A549 (cell line): ENCODE measurements at regions not wholly inside any gene's neighbourhood (a gene's known extent, or its start where the extent isn't known, plus 50 kb on each side); places are given as distances from the start of the nearest gene placed in this dataset.

Experiments
- BHLHE40 ChIP-seq: IDR thresholded peaks from 2 replicates; pipeline ENCODE4 v1.6.1; 2012; ENCODE audit warnings: low read depth, low read length, inconsistent platforms
- EHF ChIP-seq: fragments of 250-450 bp; sonication (Bioruptor Pico); IDR thresholded peaks from 2 replicates; pipeline ENCODE4 v1.5.0; 2020; ENCODE audit warnings: mild to moderate bottlenecking
- EP300 ChIP-seq, 2 experiments: fragments of >200 bp; sonication (Bioruptor Twin); formaldehyde crosslinking; IDR thresholded peaks; 2 replicates in 1 of 2; 3 replicates in 1 of 2; pipeline ENCODE4 v1.6.1; 2016 to 2017
- HDAC2 ChIP-seq: fragments of 200-600 bp; sonication (generic); IDR thresholded peaks from 2 replicates; pipeline ENCODE4 v1.6.1; 2016
- JUNB ChIP-seq: fragments of >200 bp; sonication (Bioruptor Twin); formaldehyde crosslinking; IDR thresholded peaks from 2 replicates; pipeline ENCODE4 v1.6.1; 2016
- KDM1A ChIP-seq: fragments of 200-600 bp; sonication (generic); IDR thresholded peaks from 2 replicates; pipeline ENCODE4 v1.6.1; 2016; ENCODE audit warnings: low read depth, mild to moderate bottlenecking
- NR3C1 ChIP-seq: fragments of >200 bp; sonication (Bioruptor Twin); formaldehyde crosslinking; IDR thresholded peaks from 3 replicates; pipeline ENCODE4 v1.6.1; 2017
- POLR2A ChIP-seq: IDR thresholded peaks from 2 replicates; pipeline ENCODE4 v1.6.1; 2012; ENCODE audit warnings: mild to moderate bottlenecking, low read length
- POLR2AphosphoS2 ChIP-seq: conservative IDR thresholded peaks from 2 replicates; pipeline ENCODE4 v1.6.1; 2012; ENCODE audit warnings: low read length, improper control_type of control experiment, inconsistent platforms
- RAD21 ChIP-seq, 2 experiments: fragments of >200 bp in 1 of 2; sonication (Bioruptor Twin) in 1 of 2; formaldehyde crosslinking in 1 of 2; IDR thresholded peaks in 1 of 2; conservative IDR thresholded peaks in 1 of 2; 2 replicates in 1 of 2; 3 replicates in 1 of 2; pipeline ENCODE4 v1.6.1; 2012 to 2018; ENCODE audit warnings: inconsistent platforms in 1 of 2
- TF ChIP-seq, protein P1 (sequence below): fragments of >200 bp; sonication (Bioruptor Twin); formaldehyde crosslinking; IDR thresholded peaks from 3 replicates; pipeline ENCODE4 v1.5.1; 2016
- TF ChIP-seq, protein P2 (sequence below): fragments of 250-450 bp; sonication (Bioruptor Pico); IDR thresholded peaks from 2 replicates; pipeline ENCODE4 v1.5.0; 2021; ENCODE audit warnings: mild to moderate bottlenecking, moderate library complexity, borderline replicate concordance
- TF ChIP-seq, protein P3 (sequence below): fragments of 200-600 bp; sonication (generic); IDR thresholded peaks from 2 replicates; pipeline ENCODE4 v1.6.1; 2016; ENCODE audit warnings: antibody characterized with exemption, mild to moderate bottlenecking, moderate library complexity

DNA sequence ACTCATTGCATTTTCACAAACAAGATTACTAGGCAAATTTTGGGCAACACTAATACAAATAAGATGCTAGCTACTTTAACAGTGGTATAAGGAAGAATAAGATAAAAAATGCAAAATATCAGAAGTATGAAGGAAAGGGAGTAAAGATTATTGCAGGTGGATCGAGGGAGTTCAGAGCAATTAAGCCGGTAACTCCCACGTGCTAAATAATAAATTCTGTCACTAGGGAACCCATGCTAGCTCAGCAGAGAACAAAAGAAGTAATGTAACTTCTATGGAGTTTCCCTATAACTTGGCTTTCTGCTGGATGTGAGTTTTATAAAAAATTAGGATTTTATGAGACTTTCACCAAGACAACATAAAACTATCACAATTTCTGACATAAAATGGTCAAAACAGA, 470.5 kb upstream of the RGS18 start:
- TF ChIP-seq EP300 (IDR thresholded peaks at IDR 0.05) (no peak), KDM1A (no peak), HDAC2 (no peak), JUNB (no peak), BHLHE40 (no peak), EHF (CRISPR knock-in tag) (no peak), POLR2A (no peak), NR3C1 (no peak), POLR2AphosphoS2 (no peak), RAD21 (conservative IDR thresholded peaks at IDR 0.05 in 1 of 2, IDR thresholded peaks at IDR 0.05 in 1 of 2) (no peak)
- TF ChIP-seq, protein P1, sequence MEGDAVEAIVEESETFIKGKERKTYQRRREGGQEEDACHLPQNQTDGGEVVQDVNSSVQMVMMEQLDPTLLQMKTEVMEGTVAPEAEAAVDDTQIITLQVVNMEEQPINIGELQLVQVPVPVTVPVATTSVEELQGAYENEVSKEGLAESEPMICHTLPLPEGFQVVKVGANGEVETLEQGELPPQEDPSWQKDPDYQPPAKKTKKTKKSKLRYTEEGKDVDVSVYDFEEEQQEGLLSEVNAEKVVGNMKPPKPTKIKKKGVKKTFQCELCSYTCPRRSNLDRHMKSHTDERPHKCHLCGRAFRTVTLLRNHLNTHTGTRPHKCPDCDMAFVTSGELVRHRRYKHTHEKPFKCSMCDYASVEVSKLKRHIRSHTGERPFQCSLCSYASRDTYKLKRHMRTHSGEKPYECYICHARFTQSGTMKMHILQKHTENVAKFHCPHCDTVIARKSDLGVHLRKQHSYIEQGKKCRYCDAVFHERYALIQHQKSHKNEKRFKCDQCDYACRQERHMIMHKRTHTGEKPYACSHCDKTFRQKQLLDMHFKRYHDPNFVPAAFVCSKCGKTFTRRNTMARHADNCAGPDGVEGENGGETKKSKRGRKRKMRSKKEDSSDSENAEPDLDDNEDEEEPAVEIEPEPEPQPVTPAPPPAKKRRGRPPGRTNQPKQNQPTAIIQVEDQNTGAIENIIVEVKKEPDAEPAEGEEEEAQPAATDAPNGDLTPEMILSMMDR, result no peak
- TF ChIP-seq, protein P2, sequence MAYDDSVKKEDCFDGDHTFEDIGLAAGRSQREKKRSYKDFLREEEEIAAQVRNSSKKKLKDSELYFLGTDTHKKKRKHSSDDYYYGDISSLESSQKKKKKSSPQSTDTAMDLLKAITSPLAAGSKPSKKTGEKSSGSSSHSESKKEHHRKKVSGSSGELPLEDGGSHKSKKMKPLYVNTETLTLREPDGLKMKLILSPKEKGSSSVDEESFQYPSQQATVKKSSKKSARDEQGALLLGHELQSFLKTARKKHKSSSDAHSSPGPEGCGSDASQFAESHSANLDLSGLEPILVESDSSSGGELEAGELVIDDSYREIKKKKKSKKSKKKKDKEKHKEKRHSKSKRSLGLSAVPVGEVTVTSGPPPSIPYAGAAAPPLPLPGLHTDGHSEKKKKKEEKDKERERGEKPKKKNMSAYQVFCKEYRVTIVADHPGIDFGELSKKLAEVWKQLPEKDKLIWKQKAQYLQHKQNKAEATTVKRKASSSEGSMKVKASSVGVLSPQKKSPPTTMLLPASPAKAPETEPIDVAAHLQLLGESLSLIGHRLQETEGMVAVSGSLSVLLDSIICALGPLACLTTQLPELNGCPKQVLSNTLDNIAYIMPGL (CRISPR knock-in tag), result no peak
- TF ChIP-seq, protein P3, sequence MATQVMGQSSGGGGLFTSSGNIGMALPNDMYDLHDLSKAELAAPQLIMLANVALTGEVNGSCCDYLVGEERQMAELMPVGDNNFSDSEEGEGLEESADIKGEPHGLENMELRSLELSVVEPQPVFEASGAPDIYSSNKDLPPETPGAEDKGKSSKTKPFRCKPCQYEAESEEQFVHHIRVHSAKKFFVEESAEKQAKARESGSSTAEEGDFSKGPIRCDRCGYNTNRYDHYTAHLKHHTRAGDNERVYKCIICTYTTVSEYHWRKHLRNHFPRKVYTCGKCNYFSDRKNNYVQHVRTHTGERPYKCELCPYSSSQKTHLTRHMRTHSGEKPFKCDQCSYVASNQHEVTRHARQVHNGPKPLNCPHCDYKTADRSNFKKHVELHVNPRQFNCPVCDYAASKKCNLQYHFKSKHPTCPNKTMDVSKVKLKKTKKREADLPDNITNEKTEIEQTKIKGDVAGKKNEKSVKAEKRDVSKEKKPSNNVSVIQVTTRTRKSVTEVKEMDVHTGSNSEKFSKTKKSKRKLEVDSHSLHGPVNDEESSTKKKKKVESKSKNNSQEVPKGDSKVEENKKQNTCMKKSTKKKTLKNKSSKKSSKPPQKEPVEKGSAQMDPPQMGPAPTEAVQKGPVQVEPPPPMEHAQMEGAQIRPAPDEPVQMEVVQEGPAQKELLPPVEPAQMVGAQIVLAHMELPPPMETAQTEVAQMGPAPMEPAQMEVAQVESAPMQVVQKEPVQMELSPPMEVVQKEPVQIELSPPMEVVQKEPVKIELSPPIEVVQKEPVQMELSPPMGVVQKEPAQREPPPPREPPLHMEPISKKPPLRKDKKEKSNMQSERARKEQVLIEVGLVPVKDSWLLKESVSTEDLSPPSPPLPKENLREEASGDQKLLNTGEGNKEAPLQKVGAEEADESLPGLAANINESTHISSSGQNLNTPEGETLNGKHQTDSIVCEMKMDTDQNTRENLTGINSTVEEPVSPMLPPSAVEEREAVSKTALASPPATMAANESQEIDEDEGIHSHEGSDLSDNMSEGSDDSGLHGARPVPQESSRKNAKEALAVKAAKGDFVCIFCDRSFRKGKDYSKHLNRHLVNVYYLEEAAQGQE, result no peak
